HepG2 (cell line): ENCODE measurements at regions not wholly inside any gene's neighbourhood (a gene's known extent, or its start where the extent isn't known, plus 50 kb on each side); places are given as distances from the start of the nearest gene placed in this dataset.

Experiments used
- NFE2 ChIP-seq: sonication (generic); formaldehyde crosslinking; IDR thresholded peaks from 2 replicates; pipeline ENCODE4 v1.4.0; 2020; ENCODE audit warnings: missing genetic modification reagents
- POLR2A ChIP-seq, 2 experiments: IDR thresholded peaks; 2 replicates each; pipeline ENCODE4 v1.6.1; 2011; ENCODE audit warnings: low read depth in 2 of 2, low read length in 2 of 2, mild to moderate bottlenecking in 1 of 2, moderate library complexity in 1 of 2; ENCODE audit not compliant: insufficient read depth in 1 of 2
- SETDB1 ChIP-seq: sonication (generic); formaldehyde crosslinking; IDR thresholded peaks from 2 replicates; pipeline ENCODE4 v1.5.1; 2020; ENCODE audit warnings: missing genetic modification reagents, mild to moderate bottlenecking, borderline replicate concordance
- TF ChIP-seq, protein P1 (sequence below): sonication (generic); formaldehyde crosslinking; IDR thresholded peaks from 2 replicates; pipeline ENCODE4 v1.5.0; 2020; ENCODE audit warnings: mild to moderate bottlenecking, missing genetic modification reagents, moderate library complexity

DNA sequence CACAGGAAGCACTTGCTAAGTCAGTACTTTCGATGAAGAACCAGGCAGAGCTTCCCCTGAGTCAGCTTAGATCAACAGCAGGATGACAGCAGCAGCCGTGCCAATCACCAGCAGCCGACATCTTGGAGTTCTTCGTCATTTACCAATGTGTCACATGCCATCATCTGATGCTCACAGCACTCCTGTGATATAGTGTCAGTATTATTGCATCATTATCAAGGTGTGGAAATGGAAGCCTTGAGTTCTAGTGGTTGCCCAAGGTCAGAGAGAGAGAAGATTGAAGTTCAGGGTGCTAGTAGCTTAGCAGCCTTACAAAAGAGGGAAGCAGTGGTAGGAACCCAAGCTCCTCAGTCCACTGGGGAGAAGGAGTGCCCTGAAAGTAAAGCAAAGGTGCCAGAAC is 331.5 kb downstream of the ZNF536 start:
- TF ChIP-seq POLR2A (IDR thresholded peaks at IDR 0.05; ENCODE audit: insufficient read depth in 1 of 2, low read depth in 2 of 2, low read length in 2 of 2) (no peak), NFE2 (CRISPR knock-in tag) (no peak), SETDB1 (no peak)
- TF ChIP-seq, protein P1, sequence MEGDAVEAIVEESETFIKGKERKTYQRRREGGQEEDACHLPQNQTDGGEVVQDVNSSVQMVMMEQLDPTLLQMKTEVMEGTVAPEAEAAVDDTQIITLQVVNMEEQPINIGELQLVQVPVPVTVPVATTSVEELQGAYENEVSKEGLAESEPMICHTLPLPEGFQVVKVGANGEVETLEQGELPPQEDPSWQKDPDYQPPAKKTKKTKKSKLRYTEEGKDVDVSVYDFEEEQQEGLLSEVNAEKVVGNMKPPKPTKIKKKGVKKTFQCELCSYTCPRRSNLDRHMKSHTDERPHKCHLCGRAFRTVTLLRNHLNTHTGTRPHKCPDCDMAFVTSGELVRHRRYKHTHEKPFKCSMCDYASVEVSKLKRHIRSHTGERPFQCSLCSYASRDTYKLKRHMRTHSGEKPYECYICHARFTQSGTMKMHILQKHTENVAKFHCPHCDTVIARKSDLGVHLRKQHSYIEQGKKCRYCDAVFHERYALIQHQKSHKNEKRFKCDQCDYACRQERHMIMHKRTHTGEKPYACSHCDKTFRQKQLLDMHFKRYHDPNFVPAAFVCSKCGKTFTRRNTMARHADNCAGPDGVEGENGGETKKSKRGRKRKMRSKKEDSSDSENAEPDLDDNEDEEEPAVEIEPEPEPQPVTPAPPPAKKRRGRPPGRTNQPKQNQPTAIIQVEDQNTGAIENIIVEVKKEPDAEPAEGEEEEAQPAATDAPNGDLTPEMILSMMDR (CRISPR knock-in tag): no peak
